Kidney epithelial cell (primary cell): ENCODE measurements at regions not wholly inside any gene's neighbourhood (a gene's known extent, or its start where the extent isn't known, plus 50 kb on each side); places are given as distances from the start of the nearest gene placed in this dataset.

Experiments
- DNase-seq: peaks from one replicate; pipeline ENCODE4 v3.0.0-alpha.2; 2010; ENCODE audit warnings: low read depth
- H3K27me3 ChIP-seq: 2 replicates; pipeline ENCODE4 v1.6.0; 2011; ENCODE audit warnings: low read length; ENCODE audit not compliant: control insufficient read depth, insufficient read depth
- H3K36me3 ChIP-seq: 2 replicates; pipeline ENCODE4 v1.5.1; 2011; ENCODE audit warnings: low read length; ENCODE audit not compliant: control insufficient read depth, insufficient read depth
- H3K4me3 ChIP-seq: 2 replicates; pipeline ENCODE4 v1.5.1; 2011; ENCODE audit warnings: low read depth, mild to moderate bottlenecking, control low read depth, low read length
- TF ChIP-seq, protein P1 (sequence below): IDR thresholded peaks from 2 replicates; pipeline ENCODE4 v1.5.1; 2011; ENCODE audit warnings: mild to moderate bottlenecking, moderate library complexity, low read length, control low read depth, inconsistent platforms; ENCODE audit not compliant: insufficient read depth, poor library complexity, severe bottlenecking

GRCh38 chr10:1972406-1972805 lies 235.1 kb upstream of the ADARB2 start:
- Histone ChIP-seq H3K36me3 (no peaks in the 10 kb centered on the region), H3K4me3 (no peak overlapping the region), H3K27me3 (no peaks in the 10 kb centered on the region)
- DNase-seq: no peak
- TF ChIP-seq, protein P1, sequence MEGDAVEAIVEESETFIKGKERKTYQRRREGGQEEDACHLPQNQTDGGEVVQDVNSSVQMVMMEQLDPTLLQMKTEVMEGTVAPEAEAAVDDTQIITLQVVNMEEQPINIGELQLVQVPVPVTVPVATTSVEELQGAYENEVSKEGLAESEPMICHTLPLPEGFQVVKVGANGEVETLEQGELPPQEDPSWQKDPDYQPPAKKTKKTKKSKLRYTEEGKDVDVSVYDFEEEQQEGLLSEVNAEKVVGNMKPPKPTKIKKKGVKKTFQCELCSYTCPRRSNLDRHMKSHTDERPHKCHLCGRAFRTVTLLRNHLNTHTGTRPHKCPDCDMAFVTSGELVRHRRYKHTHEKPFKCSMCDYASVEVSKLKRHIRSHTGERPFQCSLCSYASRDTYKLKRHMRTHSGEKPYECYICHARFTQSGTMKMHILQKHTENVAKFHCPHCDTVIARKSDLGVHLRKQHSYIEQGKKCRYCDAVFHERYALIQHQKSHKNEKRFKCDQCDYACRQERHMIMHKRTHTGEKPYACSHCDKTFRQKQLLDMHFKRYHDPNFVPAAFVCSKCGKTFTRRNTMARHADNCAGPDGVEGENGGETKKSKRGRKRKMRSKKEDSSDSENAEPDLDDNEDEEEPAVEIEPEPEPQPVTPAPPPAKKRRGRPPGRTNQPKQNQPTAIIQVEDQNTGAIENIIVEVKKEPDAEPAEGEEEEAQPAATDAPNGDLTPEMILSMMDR: no peak

DNA sequence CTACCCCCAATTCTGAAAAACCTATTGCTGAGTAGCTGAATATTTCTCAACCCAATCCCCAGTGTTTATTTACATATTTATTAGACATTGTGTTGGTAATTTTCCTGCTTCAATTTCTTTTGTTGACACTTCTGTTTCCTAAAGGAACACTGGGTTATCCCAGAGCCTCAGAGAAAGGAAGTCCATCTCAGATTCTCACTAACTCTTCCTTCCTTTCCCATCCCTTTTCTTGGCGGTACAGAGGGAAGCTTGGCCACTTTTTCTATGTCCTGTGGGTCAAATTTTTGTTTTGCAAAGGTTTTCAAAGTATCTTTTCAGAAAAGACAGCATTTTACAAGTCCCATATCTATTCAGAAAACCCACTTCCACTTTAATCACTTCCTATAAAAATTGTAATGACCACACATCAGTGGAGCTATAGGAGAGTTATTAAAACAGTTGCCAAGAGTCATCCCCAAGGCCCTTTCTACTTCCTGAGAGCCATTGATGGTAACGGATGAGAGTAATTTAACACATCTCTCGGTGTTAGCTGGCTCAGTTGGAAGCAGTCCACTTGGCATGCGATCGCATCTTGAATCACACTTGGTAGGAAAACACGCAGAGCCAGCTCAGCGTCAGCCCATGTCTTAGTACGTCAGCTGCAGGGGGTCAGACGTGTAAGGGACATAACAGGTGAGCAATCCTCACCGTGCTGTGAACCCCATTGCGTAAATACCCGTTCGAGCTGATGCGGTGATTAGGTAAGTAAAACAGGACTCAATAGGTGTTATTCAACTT lies 231.1 kb upstream of the ADARB2 start:
- DNase-seq: no peak
- H3K36me3 ChIP-seq: no peaks in the 10 kb centered on the region
- no peaks in the 10 kb centered on the region for H3K27me3 ChIP-seq
- TF ChIP-seq, protein P1: no peak
- H3K4me3 ChIP-seq: no peak overlapping the region

- no peaks in the 10 kb centered on the region for H3K27me3 ChIP-seq
- TF ChIP-seq, protein P1: no peak
- no peak for DNase-seq
- H3K36me3 ChIP-seq: no peaks in the 10 kb centered on the region
- H3K4me3 ChIP-seq: no peak overlapping the region
Observed at GRCh38 chr10:1966712-1967376, 229.5 kb upstream of the ADARB2 start.

GRCh38 chr10:1964476-1964875 lies 227.2 kb upstream of the ADARB2 start:
- no peak overlapping the region for H3K4me3 ChIP-seq
- no peak for DNase-seq
- H3K36me3 ChIP-seq: no peaks in the 10 kb centered on the region
- TF ChIP-seq, protein P1: no peak
- no peaks in the 10 kb centered on the region for H3K27me3 ChIP-seq

DNA sequence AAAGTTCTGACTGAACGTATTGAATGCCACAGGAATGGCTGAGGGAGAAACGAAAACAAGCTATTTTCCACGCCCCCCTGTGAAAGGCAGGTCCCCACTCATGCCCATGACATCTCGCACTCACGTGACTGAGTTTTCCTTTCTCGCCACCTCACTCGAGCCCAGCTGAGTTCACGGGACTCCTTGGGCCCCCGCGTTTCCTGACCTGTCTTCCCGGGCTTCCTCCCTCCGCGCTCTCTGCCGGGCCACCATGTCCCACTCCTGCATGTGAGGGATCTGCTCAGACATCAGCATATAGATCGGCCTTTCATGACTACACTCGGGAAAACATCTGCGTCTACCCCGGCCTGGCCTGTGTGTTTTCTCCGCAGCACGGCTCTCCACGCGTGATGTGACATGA lies 226.0 kb upstream of the ADARB2 start:
- no peaks in the 10 kb centered on the region for H3K27me3 ChIP-seq
- H3K4me3 ChIP-seq: no peak overlapping the region
- no peaks in the 10 kb centered on the region for H3K36me3 ChIP-seq
- TF ChIP-seq, protein P1: no peak
- DNase-seq: no peak

DNA sequence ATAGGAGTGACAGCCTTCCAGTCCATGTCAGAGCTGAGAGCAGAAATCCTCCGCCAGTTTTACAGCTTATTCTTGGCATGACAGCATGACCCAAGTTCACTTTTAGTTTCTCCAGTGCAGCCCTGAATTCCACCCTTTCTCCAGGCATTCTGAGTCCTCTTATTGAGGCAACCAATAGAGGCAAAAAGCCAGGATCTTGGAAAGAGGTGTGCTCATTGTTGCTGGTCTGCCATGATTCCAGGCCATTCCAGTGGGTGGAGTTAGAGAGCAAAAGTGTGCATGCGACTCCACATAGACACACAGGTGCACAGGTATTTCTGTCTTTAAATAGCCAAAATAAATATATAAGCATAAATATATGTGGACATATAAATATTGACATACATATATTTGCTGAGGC lies 224.7 kb upstream of the ADARB2 start:
- no peaks in the 10 kb centered on the region for H3K27me3 ChIP-seq
- H3K36me3 ChIP-seq: no peaks in the 10 kb centered on the region
- H3K4me3 ChIP-seq: no peak overlapping the region
- DNase-seq: no peak
- TF ChIP-seq, protein P1: peak; percentile 21
